H9 (cell line): ENCODE measurements at regions not wholly inside any gene's neighbourhood (a gene's known extent, or its start where the extent isn't known, plus 50 kb on each side); places are given as distances from the start of the nearest gene placed in this dataset.

Experiments
- DNase-seq: peaks from one replicate; pipeline ENCODE4 v3.0.0-alpha.2; 2017
- H2AFZ ChIP-seq: one replicate; pipeline ENCODE4 v1.6.1; 2013; ENCODE audit warnings: mild to moderate bottlenecking, low read length, control low read depth, moderate library complexity
- H2AK5ac ChIP-seq: 2 replicates; pipeline ENCODE4 v1.6.1; 2013; ENCODE audit warnings: low read length, control low read depth, mixed read lengths; ENCODE audit not compliant: insufficient read length
- H2BK120ac ChIP-seq: one replicate; pipeline ENCODE4 v1.6.1; 2013; ENCODE audit warnings: low read depth, mild to moderate bottlenecking, low read length, control low read depth, inconsistent platforms; ENCODE audit not compliant: poor library complexity, severe bottlenecking
- H2BK12ac ChIP-seq: 2 replicates; pipeline ENCODE4 v1.6.1; 2013; ENCODE audit warnings: low read length, control low read depth, mixed read lengths, low read depth; ENCODE audit not compliant: insufficient read length
- H2BK15ac ChIP-seq: 2 replicates; pipeline ENCODE4 v1.6.1; 2013; ENCODE audit warnings: low read depth, low read length, control low read depth
- H2BK20ac ChIP-seq: one replicate; pipeline ENCODE4 v1.6.1; 2013; ENCODE audit warnings: low read depth, mild to moderate bottlenecking, low read length, control low read depth, inconsistent platforms; ENCODE audit not compliant: poor library complexity, severe bottlenecking
- H2BK5ac ChIP-seq: 2 replicates; pipeline ENCODE4 v1.6.1; 2013; ENCODE audit warnings: low read length, control low read depth, mixed read lengths; ENCODE audit not compliant: insufficient read length
- H3K14ac ChIP-seq: 2 replicates; pipeline ENCODE4 v1.6.1; 2013; ENCODE audit warnings: low read length, control low read depth; ENCODE audit not compliant: insufficient read depth
- H3K18ac ChIP-seq: 2 replicates; pipeline ENCODE4 v1.6.1; 2013; ENCODE audit warnings: low read depth, mild to moderate bottlenecking, mixed read lengths, low read length, control low read depth; ENCODE audit not compliant: insufficient read length
- H3K23ac ChIP-seq: 2 replicates; pipeline ENCODE4 v1.6.1; 2013; ENCODE audit warnings: low read length, control low read depth, mixed read lengths, low read depth; ENCODE audit not compliant: insufficient read length
- H3K23me2 ChIP-seq: 2 replicates; pipeline ENCODE4 v1.6.1; 2013; ENCODE audit warnings: low read depth, mild to moderate bottlenecking, mixed read lengths, low read length, control low read depth; ENCODE audit not compliant: insufficient read length, poor library complexity, severe bottlenecking
- H3K27ac ChIP-seq: 2 replicates; pipeline ENCODE4 v1.5.1; 2013; ENCODE audit warnings: low read length, control low read depth, mixed read lengths, low read depth; ENCODE audit not compliant: insufficient read length
- H3K27me3 ChIP-seq: 2 replicates; pipeline ENCODE4 v1.6.1; 2013; ENCODE audit warnings: low read length, control low read depth, inconsistent platforms; ENCODE audit not compliant: insufficient read depth
- H3K4ac ChIP-seq: 2 replicates; pipeline ENCODE4 v1.6.1; 2013; ENCODE audit warnings: low read depth, mild to moderate bottlenecking, control low read depth, inconsistent platforms, low read length, moderate library complexity
- H3K4me1 ChIP-seq: 2 replicates; pipeline ENCODE4 v1.6.1; 2013; ENCODE audit warnings: low read length, control low read depth, inconsistent platforms; ENCODE audit not compliant: insufficient read depth
- H3K4me2 ChIP-seq: 2 replicates; pipeline ENCODE4 v1.6.1; 2013; ENCODE audit warnings: low read length, control low read depth, mixed read lengths; ENCODE audit not compliant: insufficient read length, insufficient read depth
- H3K56ac ChIP-seq: 2 replicates; pipeline ENCODE4 v1.6.1; 2013; ENCODE audit warnings: low read depth, mild to moderate bottlenecking, mixed read lengths, low read length, control low read depth; ENCODE audit not compliant: insufficient read length
- H3K79me1 ChIP-seq: 2 replicates; pipeline ENCODE4 v1.6.1; 2013; ENCODE audit warnings: low read depth, mild to moderate bottlenecking, moderate library complexity, low read length, control low read depth, inconsistent platforms; ENCODE audit not compliant: insufficient read depth, poor library complexity, severe bottlenecking
- H3K79me2 ChIP-seq: 2 replicates; pipeline ENCODE4 v1.6.1; 2013; ENCODE audit warnings: low read length, control low read depth, inconsistent platforms; ENCODE audit not compliant: insufficient read depth
- H3K9ac ChIP-seq: 2 replicates; pipeline ENCODE4 v1.6.1; 2013; ENCODE audit warnings: low read length, control low read depth, mixed read lengths; ENCODE audit not compliant: insufficient read length; ENCODE audit errors: extremely low read depth
- H3K9me3 ChIP-seq: one replicate; pipeline ENCODE4 v1.6.1; 2013; ENCODE audit warnings: low read depth, low read length, inconsistent platforms; ENCODE audit not compliant: control insufficient read depth
- H3T11ph ChIP-seq: one replicate; pipeline ENCODE4 v1.6.1; 2013; ENCODE audit warnings: mild to moderate bottlenecking, low read length, control low read depth, inconsistent platforms
- H4K20me1 ChIP-seq: one replicate; pipeline ENCODE4 v1.6.1; 2013; ENCODE audit not compliant: control insufficient read depth, insufficient read length, insufficient read depth
- H4K5ac ChIP-seq: 2 replicates; pipeline ENCODE4 v1.6.1; 2013; ENCODE audit warnings: low read depth, mild to moderate bottlenecking, mixed read lengths, low read length, control low read depth; ENCODE audit not compliant: insufficient read length
- H4K8ac ChIP-seq: replicated peaks from 2 replicates; pipeline ENCODE4 v1.6.1; 2013; ENCODE audit warnings: low read length, control low read depth, mixed read lengths, low read depth; ENCODE audit not compliant: insufficient read length
- H4K91ac ChIP-seq: 2 replicates; pipeline ENCODE4 v1.6.1; 2013; ENCODE audit warnings: low read depth, mild to moderate bottlenecking, moderate library complexity, mixed read lengths, low read length, control low read depth; ENCODE audit not compliant: insufficient read length
- H3K27ac Mint-ChIP-seq, 3 experiments: 2 replicates in 2 of 3; 3 replicates in 1 of 3; pipeline ENCODE4 v1.8.0; 2020 to 2021; ENCODE audit warnings: mixed read lengths in 3 of 3, mild to moderate bottlenecking in 1 of 3, moderate library complexity in 1 of 3
- H3K27me3 Mint-ChIP-seq: 2 replicates; pipeline ENCODE4 v1.8.0; 2021; ENCODE audit warnings: low read depth, mild to moderate bottlenecking, moderate library complexity, mixed read lengths
- H3K36me3 Mint-ChIP-seq, 3 experiments: 2 replicates in 2 of 3; 3 replicates in 1 of 3; pipeline ENCODE4 v1.8.0; 2020 to 2021; ENCODE audit warnings: low read depth in 3 of 3, mixed read lengths in 3 of 3; ENCODE audit not compliant: insufficient read depth in 1 of 3
- H3K4me1 Mint-ChIP-seq, 2 experiments: 2 replicates each; pipeline ENCODE4 v1.8.0; 2020; ENCODE audit warnings: mixed read lengths in 2 of 2
- H3K4me3 Mint-ChIP-seq, 2 experiments: 2 replicates in 1 of 2; 3 replicates in 1 of 2; pipeline ENCODE4 v1.8.0; 2020 to 2021; ENCODE audit warnings: mild to moderate bottlenecking in 2 of 2, mixed read lengths in 2 of 2, moderate library complexity in 1 of 2
- H3K9me3 Mint-ChIP-seq, 2 experiments: 2 replicates in 1 of 2; 3 replicates in 1 of 2; pipeline ENCODE4 v1.8.0; 2020; ENCODE audit warnings: mild to moderate bottlenecking in 2 of 2, mixed read lengths in 2 of 2, moderate library complexity in 1 of 2
- WGBS: extraction: QIAGEN DNeasy Blood & Tissue Kit; methylation state at CpG from one replicate; pipeline ENCODE4 v1.1.7; 2013; ENCODE audit warnings: missing lambda C conversion rate, low lambda C conversion rate, mixed read lengths; ENCODE audit not compliant: insufficient read length; ENCODE audit errors: extremely low coverage; 5-methylcytosine and 5-hydroxymethylcytosine counted together
- TF ChIP-seq, protein P1 (sequence below): fragments of 200-600 bp; sonication (generic); conservative IDR thresholded peaks from 3 replicates; pipeline ENCODE4 v1.8.0; 2021; ENCODE audit warnings: antibody characterized with exemption, mild to moderate bottlenecking

DNA sequence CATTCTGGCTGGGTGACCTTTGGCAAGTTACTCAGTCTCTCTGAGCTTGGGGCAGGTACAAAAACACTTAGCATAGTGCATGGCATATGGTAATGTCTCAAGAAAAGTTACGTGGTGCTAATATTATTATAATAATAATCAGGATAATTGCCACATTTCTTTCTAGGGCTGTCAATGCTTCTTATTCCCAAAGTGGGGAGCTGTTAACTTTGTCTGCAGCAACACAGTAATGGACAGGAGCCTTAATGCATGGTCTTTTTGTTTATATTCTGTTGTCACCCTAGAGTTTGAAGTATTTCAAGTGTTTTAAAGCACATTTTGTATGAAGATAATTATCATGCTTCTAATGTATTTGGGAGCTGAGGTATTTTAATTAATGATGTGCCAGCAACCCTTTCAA lies 121.8 kb downstream of the FHIP1A start:
- Mint-ChIP-seq H3K4me1 (peaks cover 10 to 25% of the 10 kb centered on the region in 2 experiments), H3K27ac (no peak overlapping the region), H3K9me3 (peaks cover 9 to 13% of the 10 kb centered on the region in 2 experiments), H3K36me3 (peaks cover 8 to 15% (median 8%) of the 10 kb centered on the region in 3 experiments), H3K27me3 (no peaks in the 10 kb centered on the region), H3K4me3 (no peak overlapping the region)
- Histone ChIP-seq H3K79me1 (no peaks in the 10 kb centered on the region), H2BK120ac (no peak overlapping the region), H3K9ac (no peak overlapping the region), H3T11ph (no peak overlapping the region), H3K9me3 (no peaks in the 10 kb centered on the region), H3K4me1 (no peaks in the 10 kb centered on the region), H3K27me3 (no peaks in the 10 kb centered on the region), H3K4me2 (no peak overlapping the region), H3K56ac (no peak overlapping the region), H2BK20ac (no peak overlapping the region), H2AFZ (no peak overlapping the region), H4K20me1 (no peaks in the 10 kb centered on the region), H3K18ac (no peak overlapping the region), H4K5ac (no peak overlapping the region), H2BK12ac (no peak overlapping the region), H3K79me2 (no peaks in the 10 kb centered on the region), H3K27ac (no peak overlapping the region), H4K91ac (no peak overlapping the region), H2BK5ac (no peak overlapping the region), H3K4ac (no peak overlapping the region), H4K8ac (no peak overlapping the region), H3K23me2 (no peaks in the 10 kb centered on the region), H2BK15ac (no peak overlapping the region), H3K23ac (no peak overlapping the region), H3K14ac (no peak overlapping the region), H2AK5ac (no peak overlapping the region)
- no CpG with 5 or more reads among the region's 1 CpG for WGBS
- DNase-seq: no peak
- TF ChIP-seq, protein P1, sequence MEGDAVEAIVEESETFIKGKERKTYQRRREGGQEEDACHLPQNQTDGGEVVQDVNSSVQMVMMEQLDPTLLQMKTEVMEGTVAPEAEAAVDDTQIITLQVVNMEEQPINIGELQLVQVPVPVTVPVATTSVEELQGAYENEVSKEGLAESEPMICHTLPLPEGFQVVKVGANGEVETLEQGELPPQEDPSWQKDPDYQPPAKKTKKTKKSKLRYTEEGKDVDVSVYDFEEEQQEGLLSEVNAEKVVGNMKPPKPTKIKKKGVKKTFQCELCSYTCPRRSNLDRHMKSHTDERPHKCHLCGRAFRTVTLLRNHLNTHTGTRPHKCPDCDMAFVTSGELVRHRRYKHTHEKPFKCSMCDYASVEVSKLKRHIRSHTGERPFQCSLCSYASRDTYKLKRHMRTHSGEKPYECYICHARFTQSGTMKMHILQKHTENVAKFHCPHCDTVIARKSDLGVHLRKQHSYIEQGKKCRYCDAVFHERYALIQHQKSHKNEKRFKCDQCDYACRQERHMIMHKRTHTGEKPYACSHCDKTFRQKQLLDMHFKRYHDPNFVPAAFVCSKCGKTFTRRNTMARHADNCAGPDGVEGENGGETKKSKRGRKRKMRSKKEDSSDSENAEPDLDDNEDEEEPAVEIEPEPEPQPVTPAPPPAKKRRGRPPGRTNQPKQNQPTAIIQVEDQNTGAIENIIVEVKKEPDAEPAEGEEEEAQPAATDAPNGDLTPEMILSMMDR: peak; percentile 50; the same call in 2 of the 3 replicates
